GM12878 (cell line): ENCODE measurements at regions not wholly inside any gene's neighbourhood (a gene's known extent, or its start where the extent isn't known, plus 50 kb on each side); places are given as distances from the start of the nearest gene placed in this dataset.

ENCODE experiments used
- ATAC-seq: fragments of 200-7000 bp; cut with Tn5 transposase; 3 replicates; pipeline ENCODE4 v1.9.1; 2020; ENCODE audit warnings: mild to moderate bottlenecking, moderate library complexity
- BruUV-seq: library from RNA; stranded (reverse); fragments of 400-500 nt; replicated peaks from 2 replicates; lab custom pipeline; 2021; lab: Mats Ljungman, UMichigan
- CTCF ChIA-PET: fragments of 300-600 bp; sonication (Branson Sonifier 250); formaldehyde crosslinking; extraction: SDS; loops from one replicate; lab custom pipeline; 2021; ENCODE audit warnings: inconsistent platforms; lab: Yijun Ruan, JAX
- POLR2A ChIA-PET: fragments of 350-600 bp; formaldehyde crosslinking; extraction: SDS; loops from one replicate; lab custom pipeline; 2021; ENCODE audit warnings: inconsistent platforms; lab: Charles Lee
- RAD21 ChIA-PET: fragments of 300-600 bp; sonication (Branson Sonifier 250); formaldehyde crosslinking; loops from one replicate; lab custom pipeline; 2023; ENCODE audit warnings: antibody characterized with exemption; ENCODE audit not compliant: unreplicated experiment; lab: Charles Lee
- SMC1A ChIA-PET: fragments of 300-600 bp; sonication (Branson Sonifier 250); formaldehyde crosslinking; loops from one replicate; lab custom pipeline; 2023; ENCODE audit not compliant: unreplicated experiment, uncharacterized antibody; lab: Charles Lee
- DNase-seq: peaks from one replicate; pipeline ENCODE4 v3.0.0-alpha.2; 2011; ENCODE audit warnings: low read depth, low spot score
- FAIRE-seq: peaks from 3 replicates; lab custom pipeline; 2011; peaks lifted over from hg19 to GRCh38; lab: Jason Lieb, UNC
- H2AFZ ChIP-seq: 2 replicates; pipeline ENCODE4 v1.6.0; 2011; ENCODE audit warnings: low read depth, low read length, control low read depth; ENCODE audit not compliant: control insufficient read depth
- H3K27ac ChIP-seq: 2 replicates; pipeline ENCODE4 v1.5.1; 2011; ENCODE audit warnings: control low read depth; ENCODE audit not compliant: control insufficient read depth, insufficient read depth
- H3K27me3 ChIP-seq, 2 experiments: replicated peaks in 1 of 2; 2 replicates each; pipeline versions ENCODE4 v1.6.0 to v1.6.1; 2011; ENCODE audit warnings: low read length in 1 of 2; ENCODE audit not compliant: control insufficient read depth in 2 of 2, insufficient read depth in 2 of 2
- H3K36me3 ChIP-seq, 2 experiments: 2 replicates each; pipeline ENCODE4 v1.5.1; 2011; ENCODE audit warnings: low read length in 1 of 2; ENCODE audit not compliant: control insufficient read depth in 2 of 2, insufficient read depth in 2 of 2
- H3K4me1 ChIP-seq: 2 replicates; pipeline ENCODE4 v1.6.1; 2011; ENCODE audit warnings: mild to moderate bottlenecking, low read length, moderate library complexity, mixed read lengths; ENCODE audit not compliant: control insufficient read depth, insufficient read depth
- H3K4me2 ChIP-seq: 2 replicates; pipeline ENCODE4 v1.6.0; 2011; ENCODE audit warnings: control low read depth; ENCODE audit not compliant: control insufficient read depth, insufficient read depth
- H3K4me3 ChIP-seq: fragments of 200-600 bp; sonication (generic); 2 replicates; pipeline ENCODE4 v1.5.1; 2016
- H3K79me2 ChIP-seq: 2 replicates; pipeline ENCODE4 v1.6.0; 2011; ENCODE audit warnings: low read length; ENCODE audit not compliant: control insufficient read depth, insufficient read depth
- H3K9ac ChIP-seq: 2 replicates; pipeline ENCODE4 v1.8.0; 2011; ENCODE audit warnings: low read length, control low read depth, mixed read lengths; ENCODE audit not compliant: control insufficient read depth, insufficient read depth
- H3K9me3 ChIP-seq: replicated peaks from 3 replicates; pipeline ENCODE4 v1.5.1; 2011; ENCODE audit warnings: mild to moderate bottlenecking, low read length; ENCODE audit not compliant: control insufficient read depth, insufficient read depth
- H4K20me1 ChIP-seq: 2 replicates; pipeline ENCODE4 v1.6.0; 2011; ENCODE audit not compliant: control insufficient read depth, insufficient read depth
- ASH2L ChIP-seq: fragments of 300-600, 200-600 bp; sonication (generic); IDR thresholded peaks from 2 replicates; pipeline ENCODE4 v1.6.1; 2017; ENCODE audit warnings: low read depth, mild to moderate bottlenecking, borderline replicate concordance
- BCL11A ChIP-seq: IDR thresholded peaks from 2 replicates; pipeline ENCODE4 v1.6.1; 2011; ENCODE audit warnings: low read depth, low read length
- CHD4 ChIP-seq: fragments of 200-600 bp; sonication (generic); IDR thresholded peaks from 2 replicates; pipeline ENCODE4 v1.6.1; 2016; ENCODE audit warnings: mild to moderate bottlenecking
- HDAC6 ChIP-seq: fragments of 200-600 bp; sonication (generic); IDR thresholded peaks from one replicate; pipeline ENCODE4 v1.8.0; 2017; ENCODE audit warnings: antibody characterized with exemption; ENCODE audit not compliant: unreplicated experiment
- NKRF ChIP-seq: fragments of 450-650 bp; conservative IDR thresholded peaks from 2 replicates; pipeline ENCODE4 v1.6.1; 2017; ENCODE audit warnings: mild to moderate bottlenecking, moderate library complexity
- ZNF592 ChIP-seq: fragments of 450-650 bp; IDR thresholded peaks from 2 replicates; pipeline ENCODE4 v1.6.1; 2017; ENCODE audit warnings: mild to moderate bottlenecking, moderate library complexity
- WGBS: methylation state at CpG from one replicate; pipeline ENCODE4 v1.1.6; 2016; ENCODE audit warnings: low lambda C conversion rate; ENCODE audit not compliant: insufficient replicate concordance, insufficient coverage; ENCODE audit errors: missing lambda C conversion rate; 5-methylcytosine and 5-hydroxymethylcytosine counted together
- in situ Hi-C: fragments of 300-500 bp; cut with MboI; formaldehyde crosslinking; loops from 9 replicates; pipeline ENCODE4 v1.14.3; 2018; ENCODE audit warnings: mixed read lengths
- intact Hi-C: fragments of 100-400 bp; cut with micrococcal nuclease; formaldehyde crosslinking; loops from one replicate; pipeline ENCODE4 v1.14.2; 2022; ENCODE audit not compliant: unreplicated experiment

GRCh38 chr2:57461624-57462023, 585.0 kb upstream of the VRK2 start:
- H3K79me2 ChIP-seq: no peaks in the 10 kb centered on the region
- no peak for ATAC-seq
- WGBS: 25% methylated on average over 4 of the region's 4 CpGs
- H3K4me1 ChIP-seq: no peaks in the 10 kb centered on the region
- DNase-seq: no peak
- no peak overlapping the region for H3K4me2 ChIP-seq
- no peaks in the 10 kb centered on the region for H3K9me3 ChIP-seq
- intact Hi-C loops: no loop called here
- ChIA-PET POLR2A (interaction anchor here (0.5 kb wide), 1 partner anchor 50 kb away, joined by 4 read pairs; no protein-coding TSS in a partner anchor), SMC1A (no interaction called here), CTCF (no interaction called here), RAD21 (no interaction called here)
- no peak overlapping the region for H3K9ac ChIP-seq
- H4K20me1 ChIP-seq: no peaks in the 10 kb centered on the region
- H3K27me3 ChIP-seq: no peaks in the 10 kb centered on the region
- H3K27ac ChIP-seq: no peak overlapping the region
- no peak for FAIRE-seq
- BruUV-seq: no TSS peak
- in situ Hi-C loops: no loop called here
- no peak overlapping the region for H3K4me3 ChIP-seq
- TF ChIP-seq ZNF592: no peak
- TF ChIP-seq CHD4: no peak
- TF ChIP-seq HDAC6: no peak
- TF ChIP-seq ASH2L: no peak
- TF ChIP-seq NKRF: no peak
- no peak for TF ChIP-seq BCL11A
- H3K36me3 ChIP-seq: no peaks in the 10 kb centered on the region
- no peak overlapping the region for H2AFZ ChIP-seq
